OCI-LY1 (cell line): ENCODE measurements at regions not wholly inside any gene's neighbourhood (a gene's known extent, or its start where the extent isn't known, plus 50 kb on each side); places are given as distances from the start of the nearest gene placed in this dataset.

Experiments used
- H2AFZ ChIP-seq: fragments of 200-600 bp; sonication (generic), shearing (Covaris generic); 2 replicates; pipeline ENCODE4 v1.6.0; 2014; ENCODE audit warnings: antibody characterized with exemption, mild to moderate bottlenecking, low read length
- H3F3A ChIP-seq: fragments of 200-600 bp; sonication (generic), shearing (Covaris generic); 2 replicates; pipeline ENCODE4 v1.6.0; 2014; ENCODE audit warnings: mild to moderate bottlenecking, antibody characterized with exemption, low read length, moderate library complexity; ENCODE audit not compliant: insufficient read depth
- H3K27ac ChIP-seq: fragments of 200-600 bp; sonication (generic); 2 replicates; pipeline ENCODE4 v1.5.1; 2014; ENCODE audit warnings: low read length, mixed run types, mild to moderate bottlenecking, low read depth; ENCODE audit not compliant: poor library complexity, severe bottlenecking
- H3K27me3 ChIP-seq: fragments of 200-600 bp; sonication (generic); 2 replicates; pipeline ENCODE4 v1.6.0; 2014; ENCODE audit warnings: antibody characterized with exemption, mild to moderate bottlenecking, low read length, moderate library complexity; ENCODE audit not compliant: insufficient read depth
- H3K36me3 ChIP-seq: fragments of 200-600 bp; sonication (generic); 2 replicates; pipeline ENCODE4 v1.6.1; 2014; ENCODE audit warnings: mild to moderate bottlenecking, antibody characterized with exemption, low read length, moderate library complexity, mixed read lengths; ENCODE audit not compliant: insufficient read depth
- H3K4me1 ChIP-seq: fragments of 200-600 bp; sonication (generic); 2 replicates; pipeline ENCODE4 v1.5.1; 2014; ENCODE audit warnings: mild to moderate bottlenecking, low read length, moderate library complexity; ENCODE audit not compliant: insufficient read depth, severe bottlenecking
- H3K4me2 ChIP-seq: fragments of 200-600 bp; sonication (generic), shearing (Covaris generic); 2 replicates; pipeline ENCODE4 v1.6.1; 2014; ENCODE audit warnings: low read length
- H3K4me3 ChIP-seq: fragments of 200-600 bp; sonication (generic); 2 replicates; pipeline ENCODE4 v1.5.1; 2014; ENCODE audit warnings: low read length, low read depth, mild to moderate bottlenecking, mixed read lengths; ENCODE audit not compliant: poor library complexity, severe bottlenecking
- H3K79me2 ChIP-seq: fragments of 200-600 bp; shearing (Covaris generic); 2 replicates; pipeline ENCODE4 v1.6.1; 2016; ENCODE audit warnings: mixed run types, low read length, mixed read lengths; ENCODE audit not compliant: insufficient read depth
- H3K9ac ChIP-seq: fragments of 200-600 bp; sonication (generic), shearing (Covaris generic); 2 replicates; pipeline ENCODE4 v1.6.1; 2014; ENCODE audit warnings: mild to moderate bottlenecking, low read length, mixed read lengths
- H3K9me2 ChIP-seq: fragments of 200-600 bp; sonication (generic), shearing (Covaris generic); 2 replicates; pipeline ENCODE4 v1.6.1; 2014; ENCODE audit warnings: low read depth, mild to moderate bottlenecking, low read length, mixed read lengths
- H3K9me3 ChIP-seq: fragments of 200-600 bp; shearing (Covaris generic); 2 replicates; pipeline ENCODE4 v1.6.1; 2014; ENCODE audit warnings: low read length, mixed read lengths
- H4K20me1 ChIP-seq: fragments of 200-600 bp; sonication (generic), shearing (Covaris generic); 2 replicates; pipeline ENCODE4 v1.6.0; 2016; ENCODE audit warnings: mild to moderate bottlenecking, low read length; ENCODE audit not compliant: insufficient read depth
- CTCF ChIP-seq: fragments of 200-600 bp; sonication (generic), shearing (Covaris generic); IDR thresholded peaks from 2 replicates; pipeline ENCODE4 v1.5.1; 2017; ENCODE audit warnings: mild to moderate bottlenecking, antibody characterized with exemption, low read length, moderate library complexity, mixed read lengths
- EZH2 ChIP-seq: fragments of 200-600 bp; sonication (generic), shearing (Covaris generic); IDR thresholded peaks from 2 replicates; pipeline ENCODE4 v1.8.0; 2017; ENCODE audit warnings: borderline replicate concordance, mixed run types, mild to moderate bottlenecking, antibody characterized with exemption, low read length, moderate library complexity, mixed read lengths

GRCh38 chr9:75616841-75617566, 273.5 kb upstream of the PCSK5 start:
- Histone ChIP-seq H3K79me2 (no peaks in the 10 kb centered on the region), H3K9ac (no peak overlapping the region), H3K4me3 (no peak overlapping the region), H3K27ac (peak overlapping the region; percentile 100), H3F3A (peaks cover 5% of the 10 kb centered on the region), H3K9me3 (0 out of 2 replicates have a peak, but pooled peaks cover 2% of the 10 kb centered on the region), H3K4me2 (no peak overlapping the region), H3K4me1 (peaks cover 63% of the 10 kb centered on the region), H3K36me3 (no peaks in the 10 kb centered on the region), H3K9me2 (no peaks in the 10 kb centered on the region), H2AFZ (no peak overlapping the region), H4K20me1 (no peaks in the 10 kb centered on the region), H3K27me3 (no peaks in the 10 kb centered on the region)
- TF ChIP-seq EZH2 = no peak
- no peak for TF ChIP-seq CTCF

GRCh38 chr9:75623462-75623861, 267.0 kb upstream of the PCSK5 start:
- Histone ChIP-seq H4K20me1 (no peaks in the 10 kb centered on the region), H2AFZ (no peak overlapping the region), H3K4me2 (no peak overlapping the region), H3K9me3 (peaks cover 2% of the 10 kb centered on the region; the same call in 1 of the 2 replicates), H3K4me3 (no peak overlapping the region), H3F3A (no peaks in the 10 kb centered on the region), H3K9ac (no peak overlapping the region; the same call in 1 of the 2 replicates), H3K4me1 (peaks cover 41% of the 10 kb centered on the region), H3K9me2 (no peaks in the 10 kb centered on the region), H3K27me3 (no peaks in the 10 kb centered on the region), H3K79me2 (no peaks in the 10 kb centered on the region), H3K36me3 (peaks cover 4% of the 10 kb centered on the region; the same call in 1 of the 2 replicates), H3K27ac (peak overlapping the region; percentile 36)
- TF ChIP-seq EZH2 (no peak), CTCF (peak; percentile 25; the same call in 1 of the 2 replicates)

GRCh38 chr9:75624998-75625397, 265.5 kb upstream of the PCSK5 start:
- no peaks in the 10 kb centered on the region for H4K20me1 ChIP-seq
- H3K9ac ChIP-seq = no peak overlapping the region; the same call in 1 of the 2 replicates
- H3K27me3 ChIP-seq = no peaks in the 10 kb centered on the region
- H3K9me2 ChIP-seq = no peaks in the 10 kb centered on the region
- peaks cover 41% of the 10 kb centered on the region for H3K4me1 ChIP-seq
- peak overlapping the region; percentile 36 for H3K27ac ChIP-seq
- peak overlapping the region; percentile 5; the same call in 1 of the 2 replicates for H3K4me2 ChIP-seq
- no peak for TF ChIP-seq CTCF
- TF ChIP-seq EZH2 = no peak
- H3K4me3 ChIP-seq = no peak overlapping the region
- peaks cover 2% of the 10 kb centered on the region; the same call in 1 of the 2 replicates for H3K9me3 ChIP-seq
- H3F3A ChIP-seq = no peaks in the 10 kb centered on the region
- H2AFZ ChIP-seq = peak overlapping the region; percentile 28; the same call in 1 of the 2 replicates
- no peaks in the 10 kb centered on the region for H3K79me2 ChIP-seq
- peaks cover 4% of the 10 kb centered on the region; the same call in 1 of the 2 replicates for H3K36me3 ChIP-seq
